Ascending aorta (tissue), 2 donors: ENCODE measurements at regions not wholly inside any gene's neighbourhood (a gene's known extent, or its start where the extent isn't known, plus 50 kb on each side); places are given as distances from the start of the nearest gene placed in this dataset.

Source experiments
- DNase-seq, 2 donors: peaks; one replicate each; pipeline ENCODE4 v3.0.0-alpha.2; 2019; ENCODE audit warnings: low spot score in 2 of 2
- H3K27ac ChIP-seq, 2 donors: fragments of 200-600 bp; sonication (generic); one replicate each; pipeline ENCODE4 v1.5.1; 2016 to 2017; ENCODE audit warnings: mild to moderate bottlenecking in 1 of 2
- H3K27me3 ChIP-seq: fragments of 200-600 bp; sonication (generic); one replicate; pipeline ENCODE4 v1.5.1; 2017
- H3K36me3 ChIP-seq, 2 donors: fragments of 200-600 bp; sonication (generic); one replicate each; pipeline ENCODE4 v1.5.1; 2016
- H3K4me1 ChIP-seq, 2 donors: fragments of 200-600 bp; sonication (generic); one replicate each; pipeline ENCODE4 v1.5.1; 2016 to 2017; ENCODE audit warnings: mild to moderate bottlenecking in 1 of 2
- H3K4me3 ChIP-seq, 2 donors: fragments of 200-600 bp; sonication (generic); one replicate each; pipeline ENCODE4 v1.5.1; 2016 to 2017; ENCODE audit warnings: mild to moderate bottlenecking in 1 of 2
- H3K9me3 ChIP-seq, 2 donors: fragments of 200-600 bp; sonication (generic); one replicate each; pipeline ENCODE4 v1.5.1; 2016
- CTCF ChIP-seq, 3 experiments: fragments of 200-600 bp in 2 of 3; fragments of 450-650 bp in 1 of 3; sonication (generic) in 2 of 3; IDR thresholded peaks; one replicate each; pipeline ENCODE4 v1.5.1; 2016 to 2019; ENCODE audit warnings: antibody characterized with exemption in 3 of 3, mild to moderate bottlenecking in 1 of 3, moderate library complexity in 1 of 3
- intact Hi-C: fragments of 100-400 bp; cut with DNase I; formaldehyde crosslinking; loops from one replicate; pipeline ENCODE4 v1.15.1; 2023

GRCh38 chr3:22297436-22297835 is 546.4 kb upstream of the ZNF385D start:
- Histone ChIP-seq H3K27ac (no peak overlapping the region), H3K9me3 (no peaks in the 10 kb centered on the region), H3K27me3 (no peaks in the 10 kb centered on the region), H3K4me3 (no peak overlapping the region), H3K36me3 (no peaks in the 10 kb centered on the region), H3K4me1 (no peaks in the 10 kb centered on the region)
- DNase-seq = no peak
- intact Hi-C loops = no loop called here
- TF ChIP-seq CTCF (IDR thresholded peaks at IDR 0.05) = no peak

DNA sequence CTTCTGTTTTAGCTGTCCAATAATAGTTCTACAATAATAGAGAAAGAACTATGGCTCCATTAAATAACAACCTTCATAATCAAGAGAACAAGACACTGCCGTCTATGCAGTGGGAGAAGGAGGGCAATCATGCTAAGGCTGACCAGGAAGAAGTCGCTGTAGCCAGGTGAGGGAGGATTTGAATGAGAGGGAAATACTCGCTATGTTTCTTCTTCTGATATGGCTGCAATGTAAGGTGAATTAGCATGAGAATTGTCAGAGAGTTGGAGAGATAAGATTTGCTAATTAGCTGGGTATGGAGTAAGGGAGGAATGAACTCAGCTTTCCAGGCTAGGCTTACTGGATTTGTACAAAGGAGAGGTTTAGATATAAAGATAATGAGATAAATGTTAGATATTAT is 555.4 kb upstream of the ZNF385D start:
- DNase-seq = no peak
- no peaks in the 10 kb centered on the region for H3K27me3 ChIP-seq
- no peak overlapping the region for H3K27ac ChIP-seq
- no peaks in the 10 kb centered on the region for H3K36me3 ChIP-seq
- H3K9me3 ChIP-seq = no peaks in the 10 kb centered on the region
- intact Hi-C loops = no loop called here
- no peak overlapping the region for H3K4me3 ChIP-seq
- no peaks in the 10 kb centered on the region for H3K4me1 ChIP-seq
- TF ChIP-seq CTCF (IDR thresholded peaks at IDR 0.05) = no peak

GRCh38 chr3:22308871-22309270 is 557.9 kb upstream of the ZNF385D start:
- no peaks in the 10 kb centered on the region for H3K4me1 ChIP-seq
- TF ChIP-seq CTCF (IDR thresholded peaks at IDR 0.05) = no peak

GRCh38 chr3:22315925-22316324 is 564.9 kb upstream of the ZNF385D start:
- H3K27ac ChIP-seq = no peak overlapping the region
- H3K4me1 ChIP-seq = no peaks in the 10 kb centered on the region
- H3K4me3 ChIP-seq = no peak overlapping the region
- no peak for DNase-seq
- intact Hi-C loops = no loop called here
- no peaks in the 10 kb centered on the region for H3K36me3 ChIP-seq
- H3K27me3 ChIP-seq = no peaks in the 10 kb centered on the region
- H3K9me3 ChIP-seq = no peaks in the 10 kb centered on the region
- no peak for TF ChIP-seq CTCF (IDR thresholded peaks at IDR 0.05)

More at GRCh38 chr3:22308871-22309270, 557.9 kb upstream of the ZNF385D start:
- intact Hi-C loops = no loop called here
- Histone ChIP-seq H3K4me3 (no peak overlapping the region), H3K27ac (no peak overlapping the region), H3K36me3 (no peaks in the 10 kb centered on the region), H3K27me3 (no peaks in the 10 kb centered on the region), H3K9me3 (no peaks in the 10 kb centered on the region)
- DNase-seq = no peak

- no peak overlapping the region for H3K4me3 ChIP-seq
- no peak for TF ChIP-seq CTCF (IDR thresholded peaks at IDR 0.05)
- H3K9me3 ChIP-seq = no peaks in the 10 kb centered on the region
- intact Hi-C loops = no loop called here
- H3K27me3 ChIP-seq = no peaks in the 10 kb centered on the region
- no peak for DNase-seq
- no peak overlapping the region for H3K27ac ChIP-seq
- H3K36me3 ChIP-seq = no peaks in the 10 kb centered on the region
- H3K4me1 ChIP-seq = no peaks in the 10 kb centered on the region
Measured at GRCh38 chr3:22318325-22318724, 567.3 kb upstream of the ZNF385D start.

GRCh38 chr3:22319446-22319845 is 568.4 kb upstream of the ZNF385D start:
- intact Hi-C loops = no loop called here
- no peaks in the 10 kb centered on the region for H3K27me3 ChIP-seq
- DNase-seq = no peak
- H3K4me3 ChIP-seq = no peak overlapping the region
- no peak overlapping the region for H3K27ac ChIP-seq
- no peaks in the 10 kb centered on the region for H3K9me3 ChIP-seq
- no peak for TF ChIP-seq CTCF (IDR thresholded peaks at IDR 0.05)
- no peaks in the 10 kb centered on the region for H3K36me3 ChIP-seq
- H3K4me1 ChIP-seq = no peaks in the 10 kb centered on the region
